H54 (cell line): ENCODE measurements at regions not wholly inside any gene's neighbourhood (a gene's known extent, or its start where the extent isn't known, plus 50 kb on each side); places are given as distances from the start of the nearest gene placed in this dataset.
A peak's percentile ranks its signal among the peaks of the same experiment; 100 is the strongest.
"Not testable (repeated sequence)": the region's sequence is repeated elsewhere in the genome, so short reads cannot be mapped to it uniquely, and the experiment has no call there.

Experiments used
- DNase-seq: peaks from one replicate; pipeline ENCODE4 v3.0.0; 2011; ENCODE audit warnings: low spot score, mixed read lengths; ENCODE audit not compliant: insufficient read length
- FAIRE-seq: peaks from 3 replicates; lab custom pipeline; 2011; peaks lifted over from hg19 to GRCh38; lab: Jason Lieb, UNC
- POLR2A ChIP-seq: IDR thresholded peaks from 2 replicates; pipeline ENCODE4 v1.6.1; 2011; ENCODE audit warnings: low read depth, mild to moderate bottlenecking, low read length

DNA sequence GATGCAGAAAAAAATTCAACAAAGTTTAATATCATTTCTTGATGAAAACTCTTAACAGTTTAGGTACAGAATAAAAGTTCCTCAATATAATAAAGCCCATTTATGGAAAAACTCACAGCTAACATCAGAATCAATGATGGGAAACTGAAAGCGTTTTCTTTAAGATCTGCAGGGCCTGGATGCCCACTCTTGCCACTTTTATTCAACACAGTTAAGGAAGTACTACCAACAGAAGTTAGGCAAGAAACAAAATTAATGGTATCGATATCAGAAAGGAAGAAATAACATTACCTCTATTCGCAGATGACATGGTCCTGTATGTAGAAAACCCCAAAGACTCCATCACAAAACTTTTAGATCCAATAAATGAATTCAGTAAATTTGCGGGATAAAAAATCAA lies 542.4 kb upstream of the RGMB start:
- FAIRE-seq, result no peak
- no peak for TF ChIP-seq POLR2A

DNA sequence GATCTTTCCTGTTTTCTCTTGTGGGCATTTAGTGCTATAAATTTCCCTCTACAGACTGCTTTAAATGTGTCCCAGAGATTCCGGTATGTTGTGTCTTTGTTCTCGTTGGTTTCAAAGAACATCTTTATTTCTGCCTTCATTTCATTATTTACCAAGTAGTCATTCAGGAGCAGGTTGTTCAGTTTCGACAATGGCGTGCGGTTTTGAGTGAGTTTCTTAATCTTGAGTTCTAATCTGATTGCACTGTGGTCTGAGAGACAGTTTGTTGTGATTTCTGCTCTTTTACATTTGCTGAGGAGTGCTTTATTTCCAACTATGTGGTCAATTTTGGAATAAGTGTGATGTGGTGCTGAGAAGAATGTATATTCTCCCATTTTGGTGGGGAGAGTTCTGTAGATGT lies 535.7 kb upstream of the RGMB start:
- FAIRE-seq, DNase-seq: not testable (repeated sequence)

More for the DNA sequence above, 542.4 kb upstream of the RGMB start:
- DNase-seq, result no peak

DNA sequence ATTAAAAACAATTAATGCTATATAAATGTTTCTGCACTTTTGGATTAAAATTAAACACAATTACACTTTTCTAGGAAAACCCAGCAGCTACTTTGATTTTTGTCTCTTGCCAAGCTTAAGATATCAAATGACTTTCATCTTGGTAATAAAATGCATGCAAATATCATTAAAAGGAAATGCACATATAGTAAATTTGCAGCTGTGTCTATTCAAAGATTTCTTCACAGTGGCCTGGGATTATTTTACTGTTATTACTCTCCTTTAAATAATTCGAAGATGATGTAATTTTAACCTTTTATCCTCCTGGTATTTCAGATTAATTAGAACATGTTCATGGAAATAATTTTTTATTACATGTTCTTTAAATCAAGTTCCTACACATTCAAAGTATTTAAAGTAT lies 529.5 kb upstream of the RGMB start:
- DNase-seq, result no peak
- FAIRE-seq, result no peak
- no peak for TF ChIP-seq POLR2A

DNA sequence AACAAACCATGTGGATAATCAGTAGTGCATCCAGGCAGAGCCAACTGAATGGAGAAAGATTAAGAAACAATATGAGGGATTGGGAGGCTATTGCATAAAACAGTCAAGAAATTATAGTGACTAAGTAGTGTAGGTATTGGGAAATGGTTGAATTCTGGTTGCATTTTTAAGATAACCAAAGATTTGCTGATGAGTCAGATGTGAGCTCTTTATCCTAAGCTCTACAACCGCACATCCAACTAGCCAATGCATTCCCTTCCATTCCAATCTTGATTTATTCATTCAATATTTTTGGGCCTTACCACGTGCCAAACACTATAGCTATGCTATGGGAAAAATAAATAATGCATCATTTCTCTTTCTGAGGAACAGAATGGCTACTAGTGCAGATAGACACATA lies 524.5 kb upstream of the RGMB start:
- FAIRE-seq (no peak), DNase-seq (no peak)
- no peak for TF ChIP-seq POLR2A

DNA sequence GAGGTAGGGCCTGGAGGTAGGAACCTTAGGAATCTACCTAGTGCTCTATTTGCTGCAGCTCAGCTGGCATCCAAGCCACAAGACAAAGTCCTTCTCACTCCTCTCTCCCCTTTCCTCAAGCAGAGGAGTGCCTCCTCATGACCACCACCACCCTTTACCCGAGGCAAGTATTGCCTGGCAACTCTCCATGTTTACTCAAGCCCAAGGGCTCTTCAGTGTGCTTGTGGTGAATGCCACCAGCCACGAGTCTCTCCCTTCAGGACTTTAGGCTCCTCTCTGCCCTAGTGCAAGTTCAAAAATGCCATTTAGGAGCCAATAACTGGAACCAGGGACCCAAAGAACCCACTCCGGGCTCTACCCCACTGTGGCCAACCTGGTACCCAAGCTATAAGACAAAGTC lies 514.5 kb upstream of the RGMB start:
- no peak for DNase-seq
- FAIRE-seq, result no peak
- no peak for TF ChIP-seq POLR2A

DNA sequence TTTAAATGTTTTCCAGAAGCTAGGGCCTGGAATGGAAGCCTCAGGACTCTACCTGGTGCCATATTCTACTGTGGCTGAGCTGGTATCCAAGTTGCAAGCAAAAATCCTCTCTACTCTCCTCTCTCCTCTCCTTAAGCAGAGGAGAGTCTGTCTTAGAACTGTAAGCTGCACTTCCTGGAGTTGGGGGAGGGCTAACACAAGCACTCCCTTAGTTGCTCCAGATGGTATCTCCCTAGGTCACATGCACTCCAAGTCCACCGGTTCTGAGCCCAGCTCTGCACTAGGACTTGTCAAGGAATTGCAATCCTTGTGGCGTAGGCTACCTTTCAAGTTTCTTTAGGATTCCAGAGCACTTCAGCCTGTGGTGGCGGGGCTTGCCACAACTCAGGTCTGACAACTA lies 513.9 kb upstream of the RGMB start:
- DNase-seq (no peak), FAIRE-seq (no peak)
- no peak for TF ChIP-seq POLR2A

DNA sequence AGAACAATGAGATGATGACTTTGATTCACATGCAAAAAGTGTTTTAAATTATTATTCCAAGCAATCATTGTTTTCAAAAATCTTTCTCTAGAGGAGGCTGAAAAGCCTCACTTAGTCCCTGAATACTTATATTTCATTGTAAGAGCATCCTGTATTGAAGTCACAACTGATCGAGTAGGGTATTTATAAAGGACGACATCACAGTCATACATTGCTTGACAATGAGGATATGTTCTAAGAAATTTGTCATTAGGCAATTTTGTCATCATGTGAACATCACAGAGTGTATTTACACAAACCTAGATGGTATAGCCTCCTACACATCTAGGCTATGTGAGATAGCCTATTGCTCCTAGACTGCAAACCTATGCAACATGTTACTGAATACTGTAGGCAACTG lies 510.4 kb upstream of the RGMB start:
- DNase-seq (no peak), FAIRE-seq (no peak)
- TF ChIP-seq POLR2A, result no peak

DNA sequence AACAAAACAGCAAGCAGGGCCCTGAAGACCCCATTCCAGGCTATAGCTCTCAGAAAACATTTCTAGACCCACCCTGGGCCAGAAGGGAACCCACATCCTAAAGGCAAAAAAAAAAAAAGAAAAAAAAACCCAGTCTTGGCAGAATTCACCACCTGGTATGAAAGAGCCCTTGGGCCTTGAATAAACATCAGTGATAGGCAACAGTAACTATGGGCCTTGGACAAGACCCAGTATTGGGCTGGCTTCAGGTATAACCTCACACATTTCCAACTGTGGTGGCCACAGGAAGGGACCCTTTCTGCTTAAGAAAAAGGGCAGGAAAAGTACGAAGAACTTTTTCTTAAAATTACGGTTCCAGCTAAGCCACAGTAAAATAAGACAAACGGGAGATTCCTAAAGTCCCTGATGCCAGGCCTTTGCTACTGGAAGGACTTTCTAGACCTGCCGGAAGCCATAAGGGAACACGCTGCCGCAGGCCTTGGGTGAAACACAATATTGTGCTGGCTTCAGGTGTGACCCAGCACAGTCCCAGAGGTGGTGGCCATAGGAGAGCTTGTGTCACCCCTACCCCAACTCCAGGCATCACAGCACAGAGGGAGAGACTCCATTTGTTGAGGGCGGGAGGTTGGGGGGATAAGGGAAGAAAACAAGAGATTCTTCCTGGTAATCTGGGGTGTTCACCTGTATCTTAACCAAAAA lies 505.2 kb upstream of the RGMB start:
- DNase-seq, result no peak
- no peak for TF ChIP-seq POLR2A
- no peak for FAIRE-seq

DNA sequence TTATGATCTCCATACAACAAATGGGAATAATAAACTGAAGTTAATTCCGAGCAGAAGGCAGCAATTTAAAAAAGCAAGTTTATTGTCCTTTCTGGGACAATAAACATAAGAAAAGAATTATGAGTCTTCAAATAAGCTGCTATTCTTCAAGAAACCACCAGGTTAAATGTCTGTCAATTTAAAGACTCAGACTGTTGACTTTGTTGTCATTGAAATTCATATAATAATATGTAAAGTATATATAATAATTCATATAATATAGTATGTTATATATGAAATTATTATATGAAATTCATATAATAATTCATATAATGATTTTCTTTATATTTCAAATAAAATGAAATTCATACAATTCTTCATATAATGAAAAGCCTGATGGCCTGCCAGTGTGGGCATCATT lies 497.5 kb upstream of the RGMB start:
- TF ChIP-seq POLR2A, result no peak

DNA sequence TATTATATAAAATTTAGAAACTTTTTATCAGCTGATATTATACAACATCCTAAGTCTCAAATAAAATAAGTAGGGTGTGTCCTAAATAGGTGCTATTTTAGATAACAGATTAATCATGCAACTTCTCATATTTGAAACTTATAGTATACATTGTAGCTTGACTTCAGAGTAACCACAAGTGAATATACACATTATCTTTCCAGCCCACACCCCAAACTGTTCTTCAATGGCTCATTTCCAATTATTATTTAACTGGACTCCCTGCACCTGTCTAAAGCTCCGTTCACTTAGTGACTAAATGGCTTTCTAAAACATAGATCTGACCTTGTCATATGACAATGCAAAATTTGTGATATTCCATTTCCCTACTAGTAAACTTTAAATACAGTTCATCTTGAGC lies 490.9 kb upstream of the RGMB start:
- FAIRE-seq, result no peak
- DNase-seq, result no peak
- TF ChIP-seq POLR2A, result no peak

More for the DNA sequence above, 497.5 kb upstream of the RGMB start:
- FAIRE-seq, result no peak
- no peak for DNase-seq

DNA sequence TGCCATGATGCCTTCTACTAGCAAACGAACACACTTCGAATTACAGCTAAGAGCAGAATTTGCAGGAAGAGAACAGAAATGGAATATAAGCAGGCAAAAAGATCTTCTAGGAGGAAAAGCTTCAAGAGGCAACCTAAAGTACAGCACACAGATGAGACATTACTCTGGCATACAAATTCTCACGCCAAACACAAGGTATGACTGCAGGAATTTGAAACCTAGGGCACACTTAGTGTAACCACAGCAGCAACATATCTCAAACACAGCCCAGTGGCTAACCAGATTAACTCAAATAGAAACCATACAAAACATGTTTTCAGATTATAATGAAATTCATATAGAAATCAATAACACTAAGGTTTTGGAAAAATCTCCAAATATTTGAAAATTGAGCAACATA lies 481.0 kb upstream of the RGMB start:
- FAIRE-seq (peak; percentile 55), DNase-seq (no peak)
- TF ChIP-seq POLR2A, result no peak

DNA sequence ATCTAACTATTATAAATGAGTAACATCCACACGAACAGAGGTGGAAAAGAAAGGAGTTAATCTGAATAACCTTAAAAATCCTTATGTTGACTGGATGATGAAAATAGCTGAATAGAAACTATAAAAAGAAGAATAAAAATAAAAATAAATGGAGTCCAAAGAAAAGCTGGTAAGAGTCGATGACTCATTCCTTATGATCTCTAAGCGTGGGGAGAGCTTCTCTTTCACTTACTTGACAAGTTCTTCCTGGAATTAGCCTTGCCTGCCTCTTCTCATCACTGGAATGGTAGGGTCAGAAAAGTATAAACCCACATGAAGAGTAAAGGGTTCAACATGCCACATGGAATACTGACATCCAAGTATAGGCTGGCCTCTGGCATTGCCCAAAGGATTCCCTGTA lies 477.0 kb upstream of the RGMB start:
- TF ChIP-seq POLR2A, result no peak
- no peak for DNase-seq
- FAIRE-seq, result peak; percentile 80

DNA sequence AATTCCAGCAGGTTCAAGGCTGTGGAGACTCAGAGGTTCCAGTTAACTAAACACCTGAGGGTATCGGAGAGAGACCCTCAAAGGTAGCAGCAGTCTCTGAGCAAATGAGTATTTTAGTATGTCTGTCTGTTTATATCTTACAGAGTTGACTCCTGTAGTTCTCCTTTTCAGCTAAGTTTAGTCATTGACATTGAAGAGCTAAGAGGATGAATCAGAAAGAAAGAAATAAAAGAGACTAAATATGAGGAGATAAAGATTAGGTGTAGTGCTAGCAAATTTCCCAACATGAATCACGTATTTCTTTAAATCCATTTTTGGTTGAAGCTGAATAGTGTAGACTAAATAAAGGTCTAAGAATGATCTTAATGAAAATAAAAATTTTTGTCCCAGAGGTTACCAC lies 474.0 kb upstream of the RGMB start:
- TF ChIP-seq POLR2A, result no peak
- FAIRE-seq (no peak), DNase-seq (no peak)

DNA sequence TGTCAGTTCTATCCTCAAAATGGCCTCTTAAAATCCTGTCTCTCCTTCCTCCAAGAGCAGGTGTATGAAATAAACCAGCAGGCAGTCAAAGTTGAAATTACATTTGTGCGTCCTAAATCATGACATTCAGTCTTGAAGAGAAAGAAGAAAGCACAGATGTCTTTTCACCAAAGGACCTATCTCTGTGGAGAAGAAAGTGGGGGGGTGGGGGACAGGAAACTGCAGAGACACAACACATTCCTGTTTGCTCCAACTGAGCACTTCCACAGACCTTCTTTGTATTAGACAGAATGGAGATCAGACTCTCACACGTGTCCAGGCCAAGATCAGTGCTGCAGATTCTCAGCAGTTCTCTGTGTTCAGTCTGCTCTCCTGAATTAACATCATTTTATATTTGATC lies 471.9 kb upstream of the RGMB start:
- FAIRE-seq (peak; percentile 38), DNase-seq (no peak)
- TF ChIP-seq POLR2A, result no peak

DNA sequence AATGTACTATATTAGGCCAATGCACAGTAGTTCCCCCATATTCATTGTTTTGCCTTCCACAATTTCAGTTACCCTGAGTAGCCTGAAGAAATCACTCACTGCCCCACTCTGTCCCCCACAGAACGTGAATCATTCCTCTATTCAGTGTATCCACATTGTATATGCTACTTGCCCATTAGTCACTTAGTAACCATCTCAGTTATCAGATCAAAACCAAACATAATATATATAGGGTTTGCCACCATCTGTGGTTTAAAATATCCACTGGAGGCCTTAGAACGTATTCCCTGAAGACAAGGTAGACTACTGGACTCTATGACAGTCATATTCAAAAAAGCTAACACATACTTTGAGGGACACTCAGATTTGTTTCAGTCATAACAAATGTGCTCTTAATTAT lies 465.7 kb upstream of the RGMB start:
- peak; percentile 87 for FAIRE-seq
- TF ChIP-seq POLR2A, result no peak

More for the DNA sequence above, 465.7 kb upstream of the RGMB start:
- peak; percentile 10 for DNase-seq
